Ovary (tissue), 7 donors: ENCODE measurements at regions not wholly inside any gene's neighbourhood (a gene's known extent, or its start where the extent isn't known, plus 50 kb on each side); places are given as distances from the start of the nearest gene placed in this dataset.

ENCODE experiments used
- DNase-seq, 5 donors: peaks; one replicate each; pipeline ENCODE4 v3.0.0-alpha.2; 2019 to 2020
- H3K27ac ChIP-seq, 2 donors: fragments of 200-600 bp; one replicate each; pipeline versions ENCODE4 v1.5.1 to v1.8.0; 2019 to 2022
- H3K27me3 ChIP-seq: fragments of 200-600 bp; one replicate; pipeline ENCODE4 v1.8.0; 2022
- H3K36me3 ChIP-seq: fragments of 200-600 bp; sonication (generic); one replicate; pipeline ENCODE4 v1.5.1; 2019
- H3K4me1 ChIP-seq: one replicate; pipeline ENCODE4 v1.8.1; 2013; ENCODE audit warnings: mild to moderate bottlenecking, moderate library complexity; ENCODE audit not compliant: insufficient read depth
- H3K4me3 ChIP-seq: fragments of 200-600 bp; sonication (generic); one replicate; pipeline ENCODE4 v1.5.1; 2017
- H3K9me3 ChIP-seq, 2 donors: fragments of 200-600 bp in 1 of 2; sonication (generic) in 1 of 2; one replicate each; pipeline versions ENCODE4 v1.5.1 to v1.8.1; 2013 to 2019; ENCODE audit warnings: mild to moderate bottlenecking in 1 of 2, moderate library complexity in 1 of 2
- EP300 ChIP-seq: sonication (generic); formaldehyde crosslinking; IDR thresholded peaks from one replicate; pipeline ENCODE4 v1.6.1; 2017; ENCODE audit warnings: antibody characterized with exemption
- POLR2A ChIP-seq: fragments of 450-650 bp; IDR thresholded peaks from one replicate; pipeline ENCODE4 v1.6.1; 2017; ENCODE audit warnings: antibody characterized with exemption, mild to moderate bottlenecking, moderate library complexity
- WGBS, 3 donors: extraction: QIAGEN DNeasy Blood & Tissue Kit in 1 of 3; methylation state at CpG; one replicate each; pipeline versions ENCODE4 v1.1.5 to v1.1.7; 2013 to 2017; 5-methylcytosine and 5-hydroxymethylcytosine counted together
- intact Hi-C, 4 donors: fragments of 100-400 bp; cut with DNase I; formaldehyde crosslinking; loops; one replicate each; pipeline versions ENCODE4 v1.11.0 to v1.15.1; 2022 to 2023
- TF ChIP-seq, protein P1 (sequence below), 3 donors: fragments of 450-650 bp in 2 of 3; fragments of 200-600 bp in 1 of 3; IDR thresholded peaks; one replicate each; pipeline versions ENCODE4 v1.5.1 to v1.8.0; 2016 to 2022; ENCODE audit warnings: antibody characterized with exemption in 3 of 3, mild to moderate bottlenecking in 1 of 3
- donor health status: DM: no; HTN: no; CAD: no; lungs with moderate emphysema.
- donor health status: DM: no; HTN: no; CAD: no.
- donor health status: Bipolar disorder and iron deficiency.
- donor health status: DM: no; HTN: no; CAD: no.
- donor health status: DM: yes; HTN: yes; CAD: no.

DNA sequence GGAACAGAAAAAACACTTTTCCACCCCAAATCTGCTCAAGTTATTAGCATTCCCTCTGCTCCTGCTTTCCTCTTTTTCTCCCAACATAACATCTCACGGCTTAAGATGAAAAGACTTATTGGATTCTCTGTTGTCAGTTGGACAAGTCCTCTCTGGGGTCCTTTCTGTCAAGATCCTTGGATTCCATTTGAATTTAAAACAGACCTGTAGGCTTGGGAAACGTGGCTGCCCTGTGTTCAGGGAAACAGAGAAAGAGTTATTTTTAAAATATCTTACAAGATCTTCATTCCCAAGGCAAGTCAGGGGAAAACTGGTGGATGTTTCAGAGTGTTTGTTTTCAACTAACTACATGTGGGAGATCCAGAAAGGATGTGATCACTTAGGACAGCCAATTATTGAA, 322.9 kb downstream of the SAMD5 start:
- Histone ChIP-seq H3K4me1 (no peaks in the 10 kb centered on the region), H3K36me3 (no peaks in the 10 kb centered on the region), H3K4me3 (no peak overlapping the region), H3K9me3 (no peaks in the 10 kb centered on the region), H3K27me3 (no peaks in the 10 kb centered on the region), H3K27ac (no peak overlapping the region)
- TF ChIP-seq EP300 (no peak), POLR2A (no peak)
- TF ChIP-seq, protein P1, sequence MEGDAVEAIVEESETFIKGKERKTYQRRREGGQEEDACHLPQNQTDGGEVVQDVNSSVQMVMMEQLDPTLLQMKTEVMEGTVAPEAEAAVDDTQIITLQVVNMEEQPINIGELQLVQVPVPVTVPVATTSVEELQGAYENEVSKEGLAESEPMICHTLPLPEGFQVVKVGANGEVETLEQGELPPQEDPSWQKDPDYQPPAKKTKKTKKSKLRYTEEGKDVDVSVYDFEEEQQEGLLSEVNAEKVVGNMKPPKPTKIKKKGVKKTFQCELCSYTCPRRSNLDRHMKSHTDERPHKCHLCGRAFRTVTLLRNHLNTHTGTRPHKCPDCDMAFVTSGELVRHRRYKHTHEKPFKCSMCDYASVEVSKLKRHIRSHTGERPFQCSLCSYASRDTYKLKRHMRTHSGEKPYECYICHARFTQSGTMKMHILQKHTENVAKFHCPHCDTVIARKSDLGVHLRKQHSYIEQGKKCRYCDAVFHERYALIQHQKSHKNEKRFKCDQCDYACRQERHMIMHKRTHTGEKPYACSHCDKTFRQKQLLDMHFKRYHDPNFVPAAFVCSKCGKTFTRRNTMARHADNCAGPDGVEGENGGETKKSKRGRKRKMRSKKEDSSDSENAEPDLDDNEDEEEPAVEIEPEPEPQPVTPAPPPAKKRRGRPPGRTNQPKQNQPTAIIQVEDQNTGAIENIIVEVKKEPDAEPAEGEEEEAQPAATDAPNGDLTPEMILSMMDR (IDR thresholded peaks at IDR 0.05): no peak
- WGBS, 3 donors: 56 to 68% (median 64%) methylated on average over 2 of the region's 2 CpGs
- no peak for DNase-seq
- intact Hi-C loops: no loop called here

DNA sequence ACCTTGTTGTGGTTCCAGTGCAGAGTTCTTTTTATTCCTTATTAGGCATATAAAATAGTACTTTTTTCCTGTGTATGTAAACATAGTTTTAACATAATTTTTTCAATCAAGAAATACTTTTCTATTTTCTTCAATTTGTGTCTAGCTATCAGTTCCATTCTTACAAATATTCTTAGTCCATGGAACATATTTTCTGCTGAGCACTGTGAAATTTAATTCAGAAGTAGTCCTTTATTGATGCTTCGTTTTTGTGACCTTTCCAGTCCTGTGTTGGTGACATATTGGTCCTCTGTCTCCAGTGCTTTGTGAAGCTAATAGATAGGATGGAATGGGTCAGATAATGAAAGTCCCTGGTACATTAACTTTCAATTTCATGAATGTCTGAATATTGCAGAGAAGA, 325.1 kb downstream of the SAMD5 start:
- Histone ChIP-seq H3K4me1 (no peaks in the 10 kb centered on the region), H3K4me3 (no peak overlapping the region), H3K27ac (no peak overlapping the region), H3K36me3 (no peaks in the 10 kb centered on the region), H3K27me3 (no peaks in the 10 kb centered on the region), H3K9me3 (no peaks in the 10 kb centered on the region)
- intact Hi-C loops: no loop called here
- WGBS, 3 donors: 70 to 87% (median 74%) methylated on average over 1 of the region's 1 CpG
- TF ChIP-seq EP300 (no peak), POLR2A (no peak)
- TF ChIP-seq, protein P1 (IDR thresholded peaks at IDR 0.05): no peak
- DNase-seq: no peak

DNA sequence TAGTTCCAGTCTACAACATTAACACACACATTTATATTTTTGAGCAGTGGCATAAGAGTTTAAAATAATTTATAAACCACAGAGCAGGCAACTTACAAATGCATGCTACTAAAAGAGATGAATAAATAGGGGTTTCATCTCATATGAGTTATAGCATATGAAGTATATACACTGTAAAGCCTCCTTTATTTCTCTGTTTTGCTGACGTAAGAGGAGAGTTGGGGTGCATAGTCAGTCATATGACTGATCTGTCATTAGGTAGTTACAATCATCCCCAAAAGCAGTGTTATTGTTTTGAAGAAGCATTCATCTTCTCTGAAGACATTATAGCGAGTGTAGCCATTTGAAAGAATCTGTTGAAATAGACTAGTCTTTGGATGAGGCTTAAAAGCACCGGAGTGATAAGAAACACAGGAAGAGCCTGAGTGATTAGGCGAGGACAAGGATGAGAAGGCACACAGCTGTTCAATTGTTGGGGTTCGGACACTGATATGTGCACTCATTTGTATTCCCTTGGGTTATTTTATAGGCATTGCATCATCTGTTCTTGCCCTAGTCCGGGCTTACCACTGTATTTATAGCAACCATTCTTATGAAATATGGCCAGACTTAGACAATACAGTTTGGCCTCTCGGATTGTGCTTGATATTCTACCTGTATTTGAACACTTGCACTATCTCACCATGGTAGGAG, 325.7 kb downstream of the SAMD5 start:
- intact Hi-C loops: no loop called here
- Histone ChIP-seq H3K4me3 (no peak overlapping the region), H3K4me1 (no peaks in the 10 kb centered on the region), H3K9me3 (no peaks in the 10 kb centered on the region), H3K27ac (no peak overlapping the region), H3K27me3 (no peaks in the 10 kb centered on the region), H3K36me3 (no peaks in the 10 kb centered on the region)
- WGBS, 3 donors: 73 to 78% (median 75%) methylated on average over 7 of the region's 7 CpGs
- no peak for TF ChIP-seq POLR2A
- TF ChIP-seq EP300: no peak
- TF ChIP-seq, protein P1 (IDR thresholded peaks at IDR 0.05): no peak
- DNase-seq: no peak

DNA sequence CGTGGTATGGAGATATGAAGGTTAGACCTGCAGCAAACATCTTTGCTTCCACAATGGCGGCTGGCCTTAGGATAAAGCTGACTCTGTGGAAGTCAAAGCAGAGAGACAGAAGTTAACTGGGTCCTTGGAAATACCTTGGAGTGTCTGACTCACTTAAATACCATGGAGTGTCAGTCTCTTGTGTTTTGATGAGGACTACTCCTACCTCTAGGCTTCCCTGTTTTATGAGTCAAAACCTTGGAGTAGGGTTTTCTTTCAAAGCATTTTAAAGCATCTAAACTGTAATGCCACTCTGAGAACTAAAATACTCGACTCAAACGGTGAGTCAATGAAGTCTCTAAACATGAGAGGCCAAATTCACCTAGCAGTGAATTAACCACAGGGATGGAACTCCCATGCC, 329.1 kb downstream of the SAMD5 start:
- Histone ChIP-seq H3K36me3 (no peaks in the 10 kb centered on the region), H3K4me3 (no peak overlapping the region), H3K9me3 (no peaks in the 10 kb centered on the region), H3K27me3 (no peaks in the 10 kb centered on the region), H3K4me1 (no peaks in the 10 kb centered on the region), H3K27ac (no peak overlapping the region)
- intact Hi-C loops: no loop called here
- no peak for TF ChIP-seq EP300
- TF ChIP-seq POLR2A: no peak
- TF ChIP-seq, protein P1 (IDR thresholded peaks at IDR 0.05): no peak
- no peak for DNase-seq
- 93 to 97% (median 96%) methylated on average over 4 of the region's 4 CpGs for WGBS, 3 donors
